Esophagus squamous epithelium (tissue), 4 donors: ENCODE measurements at regions not wholly inside any gene's neighbourhood (a gene's known extent, or its start where the extent isn't known, plus 50 kb on each side); places are given as distances from the start of the nearest gene placed in this dataset.

Experiments used
- POLR2A ChIP-seq, 4 donors: fragments of 450-650 bp; IDR thresholded peaks; one replicate each; pipeline ENCODE4 v1.6.1; 2017; ENCODE audit warnings: antibody characterized with exemption in 4 of 4, mild to moderate bottlenecking in 4 of 4, moderate library complexity in 3 of 4
- TF ChIP-seq, protein P1 (sequence below), 6 experiments: fragments of 450-650 bp in 4 of 6; fragments of 200-600 bp in 2 of 6; sonication (generic) in 2 of 6; IDR thresholded peaks; one replicate each; pipeline ENCODE4 v1.5.1; 2016 to 2019; ENCODE audit warnings: antibody characterized with exemption in 6 of 6, mild to moderate bottlenecking in 4 of 6, moderate library complexity in 4 of 6

DNA sequence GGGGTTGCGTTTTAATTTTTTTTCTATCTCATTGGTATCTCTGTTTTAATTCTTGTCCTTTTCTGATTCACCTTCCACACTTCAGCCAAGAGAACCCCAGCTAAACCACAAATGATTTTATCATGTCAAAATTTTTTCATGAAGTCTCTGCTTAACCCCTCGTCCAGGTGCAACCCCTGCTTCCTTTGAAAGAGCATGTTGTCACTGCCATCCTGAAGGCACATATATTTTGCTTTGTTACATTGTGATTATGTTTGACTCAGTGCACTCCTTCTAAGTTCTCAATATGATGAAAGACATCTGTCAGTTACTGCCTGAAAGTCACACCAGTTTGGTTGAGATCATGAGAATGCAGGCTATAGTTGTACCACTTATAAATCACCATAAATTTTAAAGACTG is 99.9 kb upstream of the FMR1 start:
- TF ChIP-seq POLR2A (IDR thresholded peaks at IDR 0.05) = no peak
- TF ChIP-seq, protein P1, sequence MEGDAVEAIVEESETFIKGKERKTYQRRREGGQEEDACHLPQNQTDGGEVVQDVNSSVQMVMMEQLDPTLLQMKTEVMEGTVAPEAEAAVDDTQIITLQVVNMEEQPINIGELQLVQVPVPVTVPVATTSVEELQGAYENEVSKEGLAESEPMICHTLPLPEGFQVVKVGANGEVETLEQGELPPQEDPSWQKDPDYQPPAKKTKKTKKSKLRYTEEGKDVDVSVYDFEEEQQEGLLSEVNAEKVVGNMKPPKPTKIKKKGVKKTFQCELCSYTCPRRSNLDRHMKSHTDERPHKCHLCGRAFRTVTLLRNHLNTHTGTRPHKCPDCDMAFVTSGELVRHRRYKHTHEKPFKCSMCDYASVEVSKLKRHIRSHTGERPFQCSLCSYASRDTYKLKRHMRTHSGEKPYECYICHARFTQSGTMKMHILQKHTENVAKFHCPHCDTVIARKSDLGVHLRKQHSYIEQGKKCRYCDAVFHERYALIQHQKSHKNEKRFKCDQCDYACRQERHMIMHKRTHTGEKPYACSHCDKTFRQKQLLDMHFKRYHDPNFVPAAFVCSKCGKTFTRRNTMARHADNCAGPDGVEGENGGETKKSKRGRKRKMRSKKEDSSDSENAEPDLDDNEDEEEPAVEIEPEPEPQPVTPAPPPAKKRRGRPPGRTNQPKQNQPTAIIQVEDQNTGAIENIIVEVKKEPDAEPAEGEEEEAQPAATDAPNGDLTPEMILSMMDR (IDR thresholded peaks at IDR 0.05) = no peak
